DMS 273 (cell line): ENCODE measurements at regions not wholly inside any gene's neighbourhood (a gene's known extent, or its start where the extent isn't known, plus 50 kb on each side); places are given as distances from the start of the nearest gene placed in this dataset.

Source experiments
- DNase-seq: peaks from one replicate; lab custom pipeline; 2025; ENCODE audit not compliant: unreplicated experiment; lab: John Stamatoyannopoulos, UW

GRCh38 chr2:12231288-12231687 lies 484.9 kb downstream of the LPIN1 start:
- DNase-seq, result no peak

- DNase-seq, result no peak
These were observed 483.9 kb upstream of the TRIB2 start for GRCh38 chr2:12232876-12233275.

- DNase-seq, result no peak
These were observed 480.4 kb upstream of the TRIB2 start for GRCh38 chr2:12236136-12236844.

- no peak for DNase-seq
These were observed 476.5 kb upstream of the TRIB2 start for GRCh38 chr2:12240206-12240605.

GRCh38 chr2:12243381-12243780 lies 473.4 kb upstream of the TRIB2 start:
- DNase-seq, result no peak

GRCh38 chr2:12244070-12244469 lies 472.7 kb upstream of the TRIB2 start:
- no peak for DNase-seq

GRCh38 chr2:12251121-12251520 lies 465.6 kb upstream of the TRIB2 start:
- no peak for DNase-seq

GRCh38 chr2:12251749-12252148 lies 465.0 kb upstream of the TRIB2 start:
- DNase-seq, result no peak

GRCh38 chr2:12253167-12253778 lies 463.5 kb upstream of the TRIB2 start:
- DNase-seq, result no peak

- no peak for DNase-seq
These were observed 462.4 kb upstream of the TRIB2 start for GRCh38 chr2:12254280-12254860.

- no peak for DNase-seq
These were observed 460.5 kb upstream of the TRIB2 start for GRCh38 chr2:12256206-12256605.

- no peak for DNase-seq
These were observed 459.3 kb upstream of the TRIB2 start for GRCh38 chr2:12257476-12257875.

- DNase-seq, result no peak
These were observed 457.2 kb upstream of the TRIB2 start for GRCh38 chr2:12259493-12259892.

- DNase-seq, result peak; percentile 85
These were observed 454.6 kb upstream of the TRIB2 start for GRCh38 chr2:12261986-12262680.

- peak; percentile 60 for DNase-seq
These were observed 453.9 kb upstream of the TRIB2 start for GRCh38 chr2:12262681-12263436.

GRCh38 chr2:12263730-12264129 lies 453.0 kb upstream of the TRIB2 start:
- no peak for DNase-seq

- DNase-seq, result no peak
These were observed 452.6 kb upstream of the TRIB2 start for GRCh38 chr2:12264146-12264545.

GRCh38 chr2:12265646-12266045 lies 451.1 kb upstream of the TRIB2 start:
- DNase-seq, result no peak

GRCh38 chr2:12267042-12267441 lies 449.7 kb upstream of the TRIB2 start:
- no peak for DNase-seq

- DNase-seq, result no peak
These were observed 447.4 kb upstream of the TRIB2 start for GRCh38 chr2:12269041-12269972.
